ENCODE measurements at regions not wholly inside any gene's neighbourhood (a gene's known extent, or its start where the extent isn't known, plus 50 kb on each side); places are given as distances from the start of the nearest gene placed in this dataset.

DNA sequence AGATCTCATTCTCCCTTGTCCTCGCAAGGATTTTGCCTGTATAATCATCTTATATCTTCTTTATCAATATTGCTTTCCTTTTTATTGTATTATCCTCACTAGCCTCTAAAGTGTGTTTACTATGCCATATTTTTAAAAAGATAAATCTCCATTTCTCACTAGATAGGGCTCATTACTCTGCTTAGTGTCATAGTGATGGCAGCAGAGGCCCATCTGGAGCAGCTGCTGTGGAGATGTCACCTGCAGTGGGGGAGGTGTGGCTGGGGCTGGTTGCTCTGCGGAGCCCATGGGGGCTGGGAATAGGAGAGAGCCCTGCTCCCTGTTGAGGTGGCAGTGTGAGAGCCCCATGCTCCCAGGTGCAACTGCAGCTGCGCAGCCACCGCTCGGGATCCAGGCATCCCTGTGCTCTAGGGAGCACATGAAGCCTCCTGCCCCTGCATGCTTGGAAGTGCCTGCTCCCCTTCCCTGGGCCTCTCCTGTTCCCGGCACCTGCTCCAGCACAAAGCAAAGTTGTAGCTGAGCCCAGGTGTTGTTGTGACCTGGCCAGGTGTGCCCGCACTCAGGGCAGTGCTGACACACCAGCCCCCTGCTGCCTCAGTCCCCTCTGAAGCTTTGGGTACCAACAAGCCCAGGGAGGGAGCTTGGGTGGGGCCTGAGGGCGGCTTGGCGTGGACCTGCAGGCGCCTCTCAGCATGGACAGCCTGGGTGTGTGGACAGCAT lies 144.6 kb upstream of the MRPS30 start:
- WGBS (ENCODE audit: insufficient coverage) = 68% methylated on average over 7 of the region's 10 CpGs
- Histone ChIP-seq H3K27ac (ENCODE audit: low read length) (no peak overlapping the region), H3K9me3 (replicated peaks; ENCODE audit: control insufficient read depth, low read depth, low read length) (no peaks in the 10 kb centered on the region), H3K4me3 (ENCODE audit: low read length) (no peak overlapping the region), H3K4me1 (ENCODE audit: control insufficient read depth, insufficient read depth, low read length) (no peaks in the 10 kb centered on the region), H3K27me3 (ENCODE audit: control insufficient read depth, insufficient read depth, low read length) (no peaks in the 10 kb centered on the region), H3K36me3 (ENCODE audit: control insufficient read depth, insufficient read depth, low read length) (no peaks in the 10 kb centered on the region)
- DNase-seq = no peak

DNA sequence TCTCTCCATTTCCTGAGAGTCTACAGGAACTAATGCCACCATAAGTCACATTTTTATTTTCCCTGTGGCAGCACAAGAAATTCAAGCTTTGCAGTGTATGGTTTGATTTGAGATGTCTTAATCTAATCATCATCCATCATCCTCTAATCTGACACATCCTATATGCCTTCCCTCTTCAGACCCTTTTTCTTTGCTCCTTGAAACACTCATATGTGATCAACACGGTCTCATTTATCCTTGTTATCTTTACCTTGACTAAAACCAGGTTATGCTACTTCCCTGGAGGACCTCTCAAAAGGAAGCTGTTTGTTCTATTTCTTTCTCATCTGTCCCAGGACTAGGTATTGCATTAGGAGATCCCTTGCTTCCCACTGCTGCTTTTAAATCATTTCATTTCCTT lies 146.9 kb upstream of the MRPS30 start:
- no peak for DNase-seq
- Histone ChIP-seq H3K36me3 (ENCODE audit: control insufficient read depth, insufficient read depth, low read length) (no peaks in the 10 kb centered on the region), H3K4me1 (ENCODE audit: control insufficient read depth, insufficient read depth, low read length) (no peaks in the 10 kb centered on the region), H3K27me3 (ENCODE audit: control insufficient read depth, insufficient read depth, low read length) (no peaks in the 10 kb centered on the region), H3K4me3 (ENCODE audit: low read length) (no peak overlapping the region), H3K9me3 (replicated peaks; ENCODE audit: control insufficient read depth, low read depth, low read length) (peaks cover 2% of the 10 kb centered on the region), H3K27ac (ENCODE audit: low read length) (no peak overlapping the region)
- WGBS (ENCODE audit: insufficient coverage) = 75% methylated on average over 1 of the region's 1 CpG

DNA sequence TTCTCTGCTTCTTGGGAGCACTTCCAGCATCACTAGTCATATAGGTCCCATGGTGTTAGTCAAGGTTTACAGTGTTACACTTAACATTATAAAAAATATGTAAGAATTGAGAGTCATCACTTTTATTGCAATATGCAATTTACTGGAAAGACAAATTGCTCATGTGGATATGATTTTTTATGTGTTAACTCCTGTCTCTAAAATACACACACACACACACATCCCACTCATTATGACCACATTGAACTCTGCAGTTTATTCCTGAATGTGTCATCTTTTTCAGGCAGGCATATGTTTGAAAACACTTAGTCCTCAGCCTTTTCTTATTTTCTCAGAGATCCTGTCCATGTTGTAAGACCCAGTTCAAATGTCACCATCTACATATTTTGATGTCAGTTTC lies 148.5 kb upstream of the MRPS30 start:
- Histone ChIP-seq H3K4me1 (ENCODE audit: control insufficient read depth, insufficient read depth, low read length) (no peaks in the 10 kb centered on the region), H3K27ac (ENCODE audit: low read length) (no peak overlapping the region), H3K4me3 (ENCODE audit: low read length) (no peak overlapping the region), H3K27me3 (ENCODE audit: control insufficient read depth, insufficient read depth, low read length) (no peaks in the 10 kb centered on the region), H3K36me3 (ENCODE audit: control insufficient read depth, insufficient read depth, low read length) (no peaks in the 10 kb centered on the region), H3K9me3 (replicated peaks; ENCODE audit: control insufficient read depth, low read depth, low read length) (peaks cover 10% of the 10 kb centered on the region)
- peak; percentile 8 for DNase-seq

DNA sequence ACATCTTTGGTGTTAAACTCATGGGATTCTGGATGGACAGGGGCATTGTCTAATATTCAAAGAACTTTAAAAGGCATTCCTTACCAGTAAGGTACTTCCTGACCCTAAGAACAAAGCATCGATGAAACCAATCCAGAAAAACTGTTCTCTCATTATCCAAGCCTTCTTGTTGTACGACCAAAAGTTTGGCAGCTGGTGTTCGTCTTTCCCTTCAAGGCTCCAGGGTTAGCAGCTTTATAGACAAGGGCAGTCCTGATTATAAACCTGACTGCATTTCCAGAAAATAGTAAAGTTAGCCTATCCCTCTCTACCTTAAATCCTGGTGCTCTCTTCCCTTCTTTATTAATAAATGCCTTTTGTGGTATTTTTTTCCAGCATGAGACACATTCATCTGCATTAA lies 149.4 kb upstream of the MRPS30 start:
- H3K36me3 ChIP-seq (ENCODE audit: control insufficient read depth, insufficient read depth, low read length) = no peaks in the 10 kb centered on the region
- 40% methylated on average over 1 of the region's 3 CpGs for WGBS (ENCODE audit: insufficient coverage)
- no peak overlapping the region for H3K27ac ChIP-seq (ENCODE audit: low read length)

DNA sequence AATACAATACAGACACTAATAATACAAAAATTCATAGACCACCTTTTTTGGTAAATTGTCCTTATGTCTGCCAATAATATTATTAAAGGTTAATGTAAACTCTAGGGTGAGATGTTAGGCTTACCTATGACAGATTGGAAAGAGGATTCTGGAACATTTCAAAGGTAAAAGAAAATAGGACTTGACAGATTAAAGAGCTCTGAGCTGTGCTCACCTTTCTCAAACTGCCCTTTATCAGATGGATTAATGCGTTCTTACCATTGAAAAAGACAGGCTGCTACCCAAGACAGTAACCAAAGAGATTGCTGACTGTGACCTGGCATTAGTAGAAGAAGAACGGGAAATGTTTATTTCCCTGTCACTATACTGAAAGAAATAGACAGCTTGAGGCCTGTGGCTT lies 156.1 kb upstream of the MRPS30 start:
- no peaks in the 10 kb centered on the region for H3K4me1 ChIP-seq (ENCODE audit: control insufficient read depth, insufficient read depth, low read length)
- H3K27ac ChIP-seq (ENCODE audit: low read length) = no peak overlapping the region
- DNase-seq = no peak
- WGBS (ENCODE audit: insufficient coverage) = 17% methylated on average over 1 of the region's 2 CpGs
- H3K27me3 ChIP-seq (ENCODE audit: control insufficient read depth, insufficient read depth, low read length) = no peaks in the 10 kb centered on the region
- no peaks in the 10 kb centered on the region for H3K36me3 ChIP-seq (ENCODE audit: control insufficient read depth, insufficient read depth, low read length)
- peaks cover 10% of the 10 kb centered on the region for H3K9me3 ChIP-seq (replicated peaks; ENCODE audit: control insufficient read depth, low read depth, low read length)
- no peak overlapping the region for H3K4me3 ChIP-seq (ENCODE audit: low read length)

More for the DNA sequence above, 149.4 kb upstream of the MRPS30 start:
- Histone ChIP-seq H3K4me3 (ENCODE audit: low read length) (no peak overlapping the region), H3K4me1 (ENCODE audit: control insufficient read depth, insufficient read depth, low read length) (no peaks in the 10 kb centered on the region), H3K27me3 (ENCODE audit: control insufficient read depth, insufficient read depth, low read length) (no peaks in the 10 kb centered on the region), H3K9me3 (replicated peaks; ENCODE audit: control insufficient read depth, low read depth, low read length) (peaks cover 10% of the 10 kb centered on the region)
- no peak for DNase-seq

DNA sequence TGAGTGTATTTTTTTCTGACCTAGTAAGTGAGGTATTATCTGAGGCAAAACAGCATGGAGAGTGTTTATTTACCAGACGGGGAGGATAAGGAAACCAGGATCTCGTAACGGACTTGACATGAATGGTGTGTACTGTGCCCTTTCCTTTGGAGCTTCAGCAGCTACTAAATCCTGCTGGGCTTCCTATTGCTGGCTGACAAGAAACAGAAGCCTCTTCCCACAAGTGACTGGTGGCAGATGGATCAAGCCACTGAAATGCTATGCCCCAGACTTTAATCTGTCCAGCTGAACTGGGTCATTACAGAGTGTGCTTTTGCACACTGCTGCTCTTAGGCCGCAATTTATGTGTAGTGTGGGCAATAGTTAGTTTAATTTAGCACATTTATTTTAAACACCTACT lies 162.7 kb upstream of the MRPS30 start:
- peak; percentile 7 for DNase-seq
- Histone ChIP-seq H3K36me3 (ENCODE audit: control insufficient read depth, insufficient read depth, low read length) (no peaks in the 10 kb centered on the region), H3K27ac (ENCODE audit: low read length) (no peak overlapping the region), H3K27me3 (ENCODE audit: control insufficient read depth, insufficient read depth, low read length) (no peaks in the 10 kb centered on the region), H3K4me3 (ENCODE audit: low read length) (no peak overlapping the region), H3K4me1 (ENCODE audit: control insufficient read depth, insufficient read depth, low read length) (no peaks in the 10 kb centered on the region), H3K9me3 (replicated peaks; ENCODE audit: control insufficient read depth, low read depth, low read length) (no peaks in the 10 kb centered on the region)
- 58% methylated on average over 3 of the region's 4 CpGs for WGBS (ENCODE audit: insufficient coverage)

DNA sequence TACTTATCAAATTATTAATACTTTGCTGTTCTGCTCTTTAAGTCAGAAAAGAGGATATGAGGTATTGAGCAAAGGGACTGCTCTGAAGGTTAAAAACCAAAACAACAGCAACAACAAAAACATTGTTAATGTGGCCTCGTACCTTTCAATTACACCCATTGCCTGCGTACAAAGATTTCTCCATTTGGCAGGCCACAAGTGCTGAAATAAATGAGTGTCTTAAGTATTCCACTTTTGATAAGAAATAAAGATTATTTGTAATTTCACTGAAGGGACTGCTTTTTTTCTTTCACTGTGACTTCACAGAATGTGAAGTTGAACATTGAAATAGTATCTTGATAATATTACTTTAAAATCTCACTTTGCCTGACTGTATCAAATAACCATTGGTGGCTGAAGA lies 163.2 kb upstream of the MRPS30 start:
- H3K27me3 ChIP-seq (ENCODE audit: control insufficient read depth, insufficient read depth, low read length) = no peaks in the 10 kb centered on the region
- no peaks in the 10 kb centered on the region for H3K4me1 ChIP-seq (ENCODE audit: control insufficient read depth, insufficient read depth, low read length)
- WGBS (ENCODE audit: insufficient coverage) = no CpG with 5 or more reads among the region's 2 CpGs
- H3K27ac ChIP-seq (ENCODE audit: low read length) = no peak overlapping the region
- H3K4me3 ChIP-seq (ENCODE audit: low read length) = no peak overlapping the region
- no peaks in the 10 kb centered on the region for H3K9me3 ChIP-seq (replicated peaks; ENCODE audit: control insufficient read depth, low read depth, low read length)
- no peak for DNase-seq
- no peaks in the 10 kb centered on the region for H3K36me3 ChIP-seq (ENCODE audit: control insufficient read depth, insufficient read depth, low read length)

DNA sequence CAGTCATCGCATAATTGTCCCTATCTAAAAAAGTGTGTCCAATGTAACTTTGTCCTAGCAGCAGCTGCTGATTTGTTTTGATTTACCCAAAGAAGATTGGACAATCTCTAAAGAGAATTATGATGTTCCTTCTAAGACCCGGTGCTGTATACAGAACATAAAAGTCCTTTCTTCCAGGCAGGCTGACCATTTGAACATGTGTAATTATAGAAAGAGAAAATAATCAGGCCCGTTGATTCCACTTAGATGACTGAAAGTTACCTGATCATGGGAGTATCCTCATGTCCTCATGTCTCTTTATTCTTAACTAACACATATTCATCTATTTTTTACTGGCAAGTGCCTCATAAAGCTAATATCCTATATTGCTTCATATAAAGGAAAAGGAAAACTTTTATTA lies 164.1 kb upstream of the MRPS30 start:
- no CpG with 5 or more reads among the region's 3 CpGs for WGBS (ENCODE audit: insufficient coverage)

DNA sequence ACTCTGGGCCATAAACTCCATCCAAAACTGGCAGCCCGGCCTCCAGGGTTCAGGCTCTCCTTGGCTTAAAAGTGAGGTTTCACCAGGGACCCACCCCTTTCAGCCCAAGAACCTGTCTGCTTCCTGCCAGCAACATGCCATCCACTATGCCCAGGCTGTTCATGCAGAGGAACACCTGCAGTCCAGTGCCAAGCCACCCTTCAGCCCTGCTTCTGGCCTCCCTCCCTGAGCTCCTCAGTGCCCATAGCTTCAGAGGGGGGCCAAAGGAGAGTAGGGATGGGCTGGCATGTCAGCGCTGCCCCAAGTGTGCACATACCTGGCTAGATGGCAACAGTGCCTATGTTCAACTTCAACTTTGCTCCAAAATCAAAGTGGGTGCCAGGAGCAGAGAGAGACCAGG lies 166.9 kb upstream of the MRPS30 start:
- H3K4me3 ChIP-seq (ENCODE audit: low read length) = no peak overlapping the region
- H3K9me3 ChIP-seq (replicated peaks; ENCODE audit: control insufficient read depth, low read depth, low read length) = no peaks in the 10 kb centered on the region
- no peaks in the 10 kb centered on the region for H3K36me3 ChIP-seq (ENCODE audit: control insufficient read depth, insufficient read depth, low read length)
- no peaks in the 10 kb centered on the region for H3K27me3 ChIP-seq (ENCODE audit: control insufficient read depth, insufficient read depth, low read length)
- WGBS (ENCODE audit: insufficient coverage) = 86% methylated on average over 2 of the region's 2 CpGs
- no peak overlapping the region for H3K27ac ChIP-seq (ENCODE audit: low read length)
- no peaks in the 10 kb centered on the region for H3K4me1 ChIP-seq (ENCODE audit: control insufficient read depth, insufficient read depth, low read length)
- DNase-seq = no peak

More for the DNA sequence above, 164.1 kb upstream of the MRPS30 start:
- H3K4me3 ChIP-seq (ENCODE audit: low read length) = no peak overlapping the region
- H3K27me3 ChIP-seq (ENCODE audit: control insufficient read depth, insufficient read depth, low read length) = no peaks in the 10 kb centered on the region
- H3K9me3 ChIP-seq (replicated peaks; ENCODE audit: control insufficient read depth, low read depth, low read length) = no peaks in the 10 kb centered on the region
- DNase-seq = no peak
- no peaks in the 10 kb centered on the region for H3K36me3 ChIP-seq (ENCODE audit: control insufficient read depth, insufficient read depth, low read length)
- no peaks in the 10 kb centered on the region for H3K4me1 ChIP-seq (ENCODE audit: control insufficient read depth, insufficient read depth, low read length)
- no peak overlapping the region for H3K27ac ChIP-seq (ENCODE audit: low read length)

DNA sequence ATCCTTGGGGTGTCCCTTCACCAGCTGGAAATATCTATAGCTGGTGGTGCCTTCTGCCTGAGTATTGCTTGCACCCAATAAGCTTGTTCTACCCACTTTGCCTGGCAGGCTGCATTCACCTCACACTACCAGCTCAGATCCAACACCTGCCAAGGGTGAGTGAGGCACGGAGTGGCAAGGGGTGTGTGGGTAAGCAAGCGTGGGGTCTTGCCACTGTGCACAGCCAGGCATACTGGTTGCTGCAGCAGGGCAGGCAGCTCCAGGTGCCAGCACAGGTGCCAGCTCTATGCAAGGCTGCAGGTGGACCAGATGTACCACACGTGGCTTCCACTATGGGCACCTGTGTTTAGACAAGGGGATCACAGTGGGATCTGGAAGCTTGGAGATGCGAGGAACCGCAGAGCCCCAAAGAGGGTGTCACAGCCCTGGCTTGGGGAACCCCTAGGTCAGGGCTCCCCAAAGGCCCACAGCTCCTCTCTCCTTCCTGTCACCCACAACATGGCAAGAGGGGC lies 167.7 kb upstream of the MRPS30 start:
- H3K36me3 ChIP-seq (ENCODE audit: control insufficient read depth, insufficient read depth, low read length) = no peaks in the 10 kb centered on the region
- no peaks in the 10 kb centered on the region for H3K9me3 ChIP-seq (replicated peaks; ENCODE audit: control insufficient read depth, low read depth, low read length)
- no peak for DNase-seq
- H3K27ac ChIP-seq (ENCODE audit: low read length) = no peak overlapping the region
- H3K4me1 ChIP-seq (ENCODE audit: control insufficient read depth, insufficient read depth, low read length) = no peaks in the 10 kb centered on the region
- no peaks in the 10 kb centered on the region for H3K27me3 ChIP-seq (ENCODE audit: control insufficient read depth, insufficient read depth, low read length)
- no peak overlapping the region for H3K4me3 ChIP-seq (ENCODE audit: low read length)
- WGBS (ENCODE audit: insufficient coverage) = 90% methylated on average over 3 of the region's 5 CpGs
